ENCODE measurements at regions not wholly inside any gene's neighbourhood (a gene's known extent, or its start where the extent isn't known, plus 50 kb on each side); places are given as distances from the start of the nearest gene placed in this dataset.
"Not testable (repeated sequence)": the region's sequence is repeated elsewhere in the genome, so short reads cannot be mapped to it uniquely, and the experiment has no call there.

DNA sequence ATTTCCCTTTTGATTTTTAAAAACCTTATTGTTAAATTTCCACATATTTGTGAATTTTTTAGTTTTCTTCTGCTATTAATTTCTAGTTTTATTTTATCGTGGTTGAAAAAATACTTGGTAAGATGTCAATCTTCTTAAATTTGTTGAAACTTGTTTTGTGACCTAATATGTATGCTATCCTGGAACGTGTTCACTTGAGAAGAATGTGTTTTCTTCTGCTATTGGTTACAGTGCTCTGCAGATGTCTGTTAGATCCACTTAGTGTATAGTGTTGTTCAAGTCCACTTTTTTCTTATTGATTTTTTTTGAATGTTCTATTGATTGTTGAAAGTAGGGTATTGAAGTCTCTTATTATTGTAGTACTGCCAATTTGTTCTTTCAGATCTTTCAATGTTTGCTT, 116.5 kb upstream of the NETO1 start:
- Histone ChIP-seq H3K27me3 (ENCODE audit: control insufficient read depth, insufficient read depth, low read length, poor library complexity, severe bottlenecking) (no peaks in the 10 kb centered on the region), H3K27ac (ENCODE audit: low read depth, low read length) (no peak overlapping the region), H3K9ac (ENCODE audit: extremely low read depth, low read length, poor library complexity, severe bottlenecking) (no peak overlapping the region), H3K36me3 (ENCODE audit: control insufficient read depth, insufficient read depth, low read length) (no peaks in the 10 kb centered on the region), H3K4me3 (ENCODE audit: low read length) (no peak overlapping the region), H3K9me3 (ENCODE audit: control insufficient read depth, low read length) (no peaks in the 10 kb centered on the region), H3K4me1 (ENCODE audit: control insufficient read depth, insufficient read depth, low read length) (no peaks in the 10 kb centered on the region)
- no peak for DNase-seq
- H3K27ac Mint-ChIP-seq: no peak overlapping the region
- H3K4me3 Mint-ChIP-seq: no peak overlapping the region
- H3K27me3 Mint-ChIP-seq (ENCODE audit: insufficient read depth): no peaks in the 10 kb centered on the region
- no peaks in the 10 kb centered on the region for H3K4me1 Mint-ChIP-seq
- no peaks in the 10 kb centered on the region for H3K9me3 Mint-ChIP-seq
- 78 to 100% methylated on average over 1 to 2 of the region's 2 CpGs for WGBS, 2 experiments (ENCODE audit: insufficient coverage in 1 of 2, insufficient read length in 1 of 2)
- H3K36me3 Mint-ChIP-seq (ENCODE audit: low read depth): no peaks in the 10 kb centered on the region
- TF ChIP-seq, protein P1, sequence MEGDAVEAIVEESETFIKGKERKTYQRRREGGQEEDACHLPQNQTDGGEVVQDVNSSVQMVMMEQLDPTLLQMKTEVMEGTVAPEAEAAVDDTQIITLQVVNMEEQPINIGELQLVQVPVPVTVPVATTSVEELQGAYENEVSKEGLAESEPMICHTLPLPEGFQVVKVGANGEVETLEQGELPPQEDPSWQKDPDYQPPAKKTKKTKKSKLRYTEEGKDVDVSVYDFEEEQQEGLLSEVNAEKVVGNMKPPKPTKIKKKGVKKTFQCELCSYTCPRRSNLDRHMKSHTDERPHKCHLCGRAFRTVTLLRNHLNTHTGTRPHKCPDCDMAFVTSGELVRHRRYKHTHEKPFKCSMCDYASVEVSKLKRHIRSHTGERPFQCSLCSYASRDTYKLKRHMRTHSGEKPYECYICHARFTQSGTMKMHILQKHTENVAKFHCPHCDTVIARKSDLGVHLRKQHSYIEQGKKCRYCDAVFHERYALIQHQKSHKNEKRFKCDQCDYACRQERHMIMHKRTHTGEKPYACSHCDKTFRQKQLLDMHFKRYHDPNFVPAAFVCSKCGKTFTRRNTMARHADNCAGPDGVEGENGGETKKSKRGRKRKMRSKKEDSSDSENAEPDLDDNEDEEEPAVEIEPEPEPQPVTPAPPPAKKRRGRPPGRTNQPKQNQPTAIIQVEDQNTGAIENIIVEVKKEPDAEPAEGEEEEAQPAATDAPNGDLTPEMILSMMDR (conservative IDR thresholded peaks at IDR 0.05): no peak

DNA sequence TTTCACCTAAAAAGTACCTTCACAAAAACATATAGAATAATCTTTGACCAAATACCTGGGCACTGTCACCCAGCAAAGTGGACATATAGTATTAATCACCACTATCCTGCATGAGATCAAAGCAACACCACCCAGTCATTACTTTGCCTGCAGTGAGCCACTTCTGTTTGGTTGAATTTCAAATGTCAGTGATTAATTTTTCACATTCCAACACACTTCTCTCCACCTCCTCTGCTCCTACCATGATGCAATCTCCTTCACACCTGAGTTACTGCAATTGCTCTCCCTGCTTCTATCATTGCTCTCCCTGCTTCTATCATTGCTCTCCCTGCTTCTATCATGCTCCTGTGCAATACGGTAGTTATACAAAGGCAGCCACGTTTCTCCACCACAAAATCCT, 106.1 kb upstream of the NETO1 start:
- Mint-ChIP-seq H3K27ac (no peak overlapping the region), H3K36me3 (ENCODE audit: low read depth) (no peaks in the 10 kb centered on the region)
- no peak overlapping the region for H3K4me3 ChIP-seq (ENCODE audit: low read length)

DNA sequence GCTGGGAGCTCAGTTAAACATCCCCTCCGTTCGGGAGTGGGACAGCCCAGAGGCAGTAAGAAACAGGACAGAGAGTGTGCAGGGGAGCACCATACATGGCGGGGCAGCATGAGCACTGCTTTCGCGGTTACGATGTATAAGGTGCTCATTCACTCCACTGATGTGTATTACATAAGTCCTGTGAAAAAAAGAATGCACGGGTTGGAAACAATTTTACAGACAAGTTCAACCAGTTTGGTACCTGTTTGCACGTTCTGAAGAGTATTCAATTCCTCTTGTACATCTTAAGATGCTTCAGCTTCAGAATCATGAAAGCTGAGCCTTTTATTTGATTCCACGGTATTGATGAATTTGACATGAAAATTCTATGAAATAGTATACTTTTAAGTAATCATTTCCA, 97.8 kb upstream of the NETO1 start:
- H3K4me1 Mint-ChIP-seq: no peaks in the 10 kb centered on the region
- no peaks in the 10 kb centered on the region for H3K36me3 Mint-ChIP-seq (ENCODE audit: low read depth)
- no peak for DNase-seq
- H3K4me3 ChIP-seq (ENCODE audit: low read length): no peak overlapping the region
- H3K9me3 Mint-ChIP-seq: no peaks in the 10 kb centered on the region
- H3K27ac Mint-ChIP-seq: no peak overlapping the region
- 90 to 93% methylated on average over 5 to 9 of the region's 9 CpGs for WGBS, 2 experiments (ENCODE audit: insufficient coverage in 1 of 2, insufficient read length in 1 of 2)
- H3K9ac ChIP-seq (ENCODE audit: extremely low read depth, low read length, poor library complexity, severe bottlenecking): no peak overlapping the region
- no peaks in the 10 kb centered on the region for H3K36me3 ChIP-seq (ENCODE audit: control insufficient read depth, insufficient read depth, low read length)
- H3K27me3 ChIP-seq (ENCODE audit: control insufficient read depth, insufficient read depth, low read length, poor library complexity, severe bottlenecking): no peaks in the 10 kb centered on the region
- TF ChIP-seq, protein P1 (conservative IDR thresholded peaks at IDR 0.05): no peak
- no peak overlapping the region for H3K4me3 Mint-ChIP-seq
- no peaks in the 10 kb centered on the region for H3K27me3 Mint-ChIP-seq (ENCODE audit: insufficient read depth)
- H3K4me1 ChIP-seq (ENCODE audit: control insufficient read depth, insufficient read depth, low read length): no peaks in the 10 kb centered on the region
- H3K27ac ChIP-seq (ENCODE audit: low read depth, low read length): no peak overlapping the region
- no peaks in the 10 kb centered on the region for H3K9me3 ChIP-seq (ENCODE audit: control insufficient read depth, low read length)

More for the DNA sequence above, 106.1 kb upstream of the NETO1 start:
- H3K27ac ChIP-seq (ENCODE audit: low read depth, low read length): no peak overlapping the region
- 81 to 90% methylated on average over 2 of the region's 2 CpGs for WGBS, 2 experiments (ENCODE audit: insufficient coverage in 1 of 2, insufficient read length in 1 of 2)
- no peak overlapping the region for H3K9ac ChIP-seq (ENCODE audit: extremely low read depth, low read length, poor library complexity, severe bottlenecking)
- no peaks in the 10 kb centered on the region for H3K27me3 ChIP-seq (ENCODE audit: control insufficient read depth, insufficient read depth, low read length, poor library complexity, severe bottlenecking)
- no peak for DNase-seq
- TF ChIP-seq, protein P1 (conservative IDR thresholded peaks at IDR 0.05): no peak
- Mint-ChIP-seq H3K4me1 (no peaks in the 10 kb centered on the region), H3K4me3 (no peak overlapping the region), H3K27me3 (ENCODE audit: insufficient read depth) (no peaks in the 10 kb centered on the region), H3K9me3 (peaks cover 8% of the 10 kb centered on the region)
- no peaks in the 10 kb centered on the region for H3K4me1 ChIP-seq (ENCODE audit: control insufficient read depth, insufficient read depth, low read length)
- no peaks in the 10 kb centered on the region for H3K9me3 ChIP-seq (ENCODE audit: control insufficient read depth, low read length)
- no peaks in the 10 kb centered on the region for H3K36me3 ChIP-seq (ENCODE audit: control insufficient read depth, insufficient read depth, low read length)

DNA sequence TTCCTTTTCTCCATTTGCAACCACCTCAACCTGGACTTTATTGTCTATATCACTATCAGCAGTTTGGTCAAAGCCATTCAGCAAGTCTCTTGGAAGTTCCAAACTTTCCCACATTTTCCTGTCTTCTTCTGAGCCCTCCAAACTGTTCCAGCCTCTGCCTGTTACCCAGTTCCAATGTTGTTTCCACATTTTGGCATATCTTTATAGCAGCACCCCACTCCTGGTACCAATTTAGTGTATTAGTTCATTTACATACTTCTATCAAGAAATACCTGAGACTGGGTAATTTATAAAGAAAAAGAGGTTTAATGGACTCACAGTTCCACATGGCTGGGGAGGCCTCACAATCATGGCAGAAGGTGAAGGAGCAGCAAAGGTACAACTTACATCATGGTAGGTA, 90.4 kb upstream of the NETO1 start:
- H3K36me3 ChIP-seq (ENCODE audit: control insufficient read depth, insufficient read depth, low read length); H3K27ac Mint-ChIP-seq; DNase-seq; H3K27me3 ChIP-seq (ENCODE audit: control insufficient read depth, insufficient read depth, low read length, poor library complexity, severe bottlenecking); H3K9me3 ChIP-seq (ENCODE audit: control insufficient read depth, low read length); H3K4me1 ChIP-seq (ENCODE audit: control insufficient read depth, insufficient read depth, low read length); H3K4me3 ChIP-seq (ENCODE audit: low read length); H3K9ac ChIP-seq (ENCODE audit: extremely low read depth, low read length, poor library complexity, severe bottlenecking); H3K27me3 Mint-ChIP-seq (ENCODE audit: insufficient read depth); H3K36me3 Mint-ChIP-seq (ENCODE audit: low read depth); H3K4me3 Mint-ChIP-seq; H3K4me1 Mint-ChIP-seq; H3K27ac ChIP-seq (ENCODE audit: low read depth, low read length): not testable (repeated sequence)
- peaks cover 23% of the 10 kb centered on the region for H3K9me3 Mint-ChIP-seq
